DMS79 (cell line): ENCODE measurements at regions not wholly inside any gene's neighbourhood (a gene's known extent, or its start where the extent isn't known, plus 50 kb on each side); places are given as distances from the start of the nearest gene placed in this dataset.

ENCODE experiments used
- DNase-seq: peaks from one replicate; lab custom pipeline; 2025; lab: John Stamatoyannopoulos, UW

- DNase-seq: no peak
Measured at GRCh38 chr2:57834666-57835065, 211.9 kb upstream of the VRK2 start.

GRCh38 chr2:57842531-57842930 lies 204.1 kb upstream of the VRK2 start:
- no peak for DNase-seq

DNA sequence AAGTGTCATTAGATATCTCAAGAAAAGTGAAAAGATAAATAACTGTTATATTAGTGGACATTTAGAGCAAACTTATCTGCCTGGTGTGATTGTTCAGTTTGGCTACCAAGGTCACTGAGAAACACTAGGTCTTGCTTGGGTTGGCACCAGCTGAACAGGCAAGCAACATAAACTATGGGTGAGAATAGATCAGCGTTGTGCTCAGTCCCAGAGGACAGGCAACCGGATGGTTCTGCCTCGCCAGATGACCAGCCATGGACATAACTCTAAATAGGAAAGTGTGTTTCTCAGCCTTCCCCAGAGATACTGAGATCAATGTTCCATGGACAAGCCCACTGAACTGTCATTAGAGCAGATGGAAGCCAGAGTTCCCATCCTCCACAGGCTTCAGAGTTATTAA lies 203.4 kb upstream of the VRK2 start:
- no peak for DNase-seq

GRCh38 chr2:57848723-57849122 lies 197.9 kb upstream of the VRK2 start:
- no peak for DNase-seq

DNA sequence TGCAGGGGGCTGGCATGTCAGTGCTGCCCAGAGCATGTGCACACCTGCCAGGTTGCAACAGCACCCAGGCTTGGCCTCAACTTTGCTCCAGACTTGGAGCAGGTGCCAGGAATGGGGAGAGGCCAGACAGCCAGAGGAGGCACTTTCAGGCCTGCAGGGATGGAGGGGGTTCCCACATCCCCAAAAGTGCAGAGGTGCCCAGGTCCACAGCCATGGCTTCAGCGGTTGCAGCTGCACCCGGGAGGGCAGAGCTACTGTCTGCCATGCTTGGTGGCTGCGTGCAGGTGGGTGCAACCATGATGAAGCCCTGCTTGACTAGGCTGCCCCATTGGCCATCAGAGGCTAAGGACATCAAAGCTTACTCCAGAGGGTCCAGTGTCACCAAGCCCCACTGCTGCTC lies 196.8 kb upstream of the VRK2 start:
- DNase-seq: no peak

DNA sequence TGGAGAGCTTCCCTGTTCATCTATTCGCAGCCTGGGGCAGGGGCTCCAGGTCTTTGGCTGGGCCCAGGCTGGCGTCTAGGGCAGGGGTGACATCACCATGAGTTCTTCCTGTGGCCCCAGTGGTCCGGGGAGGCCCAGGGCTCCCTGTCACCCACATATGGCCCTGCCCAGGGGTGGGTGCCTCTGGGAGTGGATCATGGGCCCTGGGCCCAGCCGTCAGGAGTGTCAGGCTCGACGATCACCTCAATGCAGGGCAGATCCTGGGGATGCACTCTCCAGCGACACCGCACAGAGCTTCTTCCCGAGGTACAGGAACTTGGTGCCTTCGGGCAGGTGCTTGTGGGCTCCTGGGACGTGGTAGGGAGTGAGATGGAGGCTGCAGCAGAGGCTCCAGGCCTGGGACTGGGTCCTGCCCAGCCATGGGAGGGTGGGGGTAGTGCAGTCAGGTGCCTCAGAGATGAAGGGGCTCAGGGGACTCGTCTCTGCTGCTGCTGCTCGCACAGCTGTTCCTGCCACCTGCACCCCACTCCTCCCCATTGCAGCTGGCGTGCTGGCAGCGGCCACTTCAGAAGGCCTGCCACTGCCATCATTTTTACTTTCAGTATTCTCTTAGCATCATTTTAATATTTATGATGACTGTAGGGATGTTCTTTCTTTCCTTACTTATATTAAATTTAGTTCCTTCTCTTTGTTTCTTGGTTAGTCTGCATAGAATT lies 196.0 kb upstream of the VRK2 start:
- DNase-seq: no peak

- no peak for DNase-seq
Measured at GRCh38 chr2:57855212-57855611, 191.4 kb upstream of the VRK2 start.

DNA sequence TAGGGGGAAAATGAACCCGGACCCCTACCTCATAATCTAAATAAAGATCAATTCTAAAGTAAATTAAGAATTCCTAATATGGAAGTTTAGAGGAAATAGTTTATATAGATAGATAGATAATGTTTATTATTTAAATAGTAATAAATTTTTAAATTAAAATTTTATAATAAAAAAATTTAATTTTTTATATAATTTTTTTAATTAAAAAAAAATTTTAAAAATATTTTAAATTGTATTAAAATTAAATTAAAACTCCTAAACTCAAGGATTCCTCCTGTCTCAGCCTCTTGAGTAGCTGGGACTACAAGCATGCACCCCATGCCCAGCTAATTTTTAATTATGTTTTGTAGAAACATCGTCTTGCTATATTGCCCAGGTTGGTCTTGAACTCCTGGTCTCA lies 186.9 kb upstream of the VRK2 start:
- DNase-seq: no peak

DNA sequence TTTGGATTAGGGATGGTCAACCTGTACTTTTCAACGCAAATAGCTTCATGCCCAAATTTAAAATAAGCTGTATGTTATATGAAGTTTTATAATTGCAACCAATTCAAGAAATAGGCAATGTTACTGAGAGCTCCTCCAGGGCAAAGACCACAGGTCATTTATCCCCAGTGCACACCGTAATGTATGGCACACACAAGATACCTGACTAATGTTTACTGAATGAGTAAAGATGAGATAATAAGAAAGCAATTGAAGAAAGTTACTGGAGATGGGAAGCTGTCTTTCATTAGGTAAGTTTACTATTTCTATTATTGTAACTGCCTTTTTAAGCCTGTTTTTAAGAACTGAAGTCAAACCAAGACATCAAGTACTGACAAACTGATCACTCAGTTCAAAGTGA lies 184.5 kb upstream of the VRK2 start:
- no peak for DNase-seq

DNA sequence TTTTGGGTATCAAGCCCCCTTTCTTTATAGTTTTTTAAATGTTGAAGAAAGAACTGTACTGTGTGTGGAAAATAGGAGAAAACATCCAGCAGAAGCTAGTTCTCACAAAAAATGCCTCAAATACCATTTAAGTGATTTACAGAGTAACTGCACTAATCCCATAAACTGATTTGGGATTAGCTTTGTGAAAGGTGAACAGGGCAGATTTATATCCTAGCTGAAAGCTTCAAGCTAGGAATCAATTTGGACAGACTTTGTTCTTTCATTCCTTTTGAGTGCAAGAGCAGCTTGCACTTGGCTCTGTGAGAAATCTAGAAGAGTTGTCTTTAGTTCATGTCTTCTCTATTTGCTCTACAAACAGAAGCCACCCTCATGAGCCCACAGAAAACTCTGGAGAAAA lies 183.9 kb upstream of the VRK2 start:
- DNase-seq: no peak

GRCh38 chr2:57864926-57865325 lies 181.7 kb upstream of the VRK2 start:
- no peak for DNase-seq

- DNase-seq: no peak
Measured at GRCh38 chr2:57867730-57868129, 178.9 kb upstream of the VRK2 start.

DNA sequence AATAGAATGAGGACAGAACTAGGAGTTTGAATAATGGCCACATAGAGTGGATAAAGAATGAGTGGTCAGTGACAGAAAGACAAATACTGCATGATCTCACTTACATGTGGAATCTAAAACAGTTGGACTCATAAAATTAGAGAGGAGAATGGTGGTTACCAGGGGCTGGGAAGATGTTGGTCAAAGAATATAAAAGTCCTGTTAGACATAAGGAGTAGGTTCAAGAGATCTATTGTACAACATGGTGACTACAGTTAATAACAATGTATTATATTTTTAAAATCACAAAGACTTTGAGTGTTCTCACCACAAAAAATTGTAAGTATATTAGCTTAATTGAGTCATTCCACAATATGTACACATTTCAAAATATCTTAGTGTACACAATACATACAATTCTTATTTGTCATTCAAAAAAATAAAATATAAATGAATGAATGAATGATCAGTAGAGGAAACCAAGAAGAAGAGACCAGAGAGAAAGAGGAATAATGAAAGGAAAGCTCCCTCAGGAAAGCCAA lies 177.9 kb upstream of the VRK2 start:
- no peak for DNase-seq

DNA sequence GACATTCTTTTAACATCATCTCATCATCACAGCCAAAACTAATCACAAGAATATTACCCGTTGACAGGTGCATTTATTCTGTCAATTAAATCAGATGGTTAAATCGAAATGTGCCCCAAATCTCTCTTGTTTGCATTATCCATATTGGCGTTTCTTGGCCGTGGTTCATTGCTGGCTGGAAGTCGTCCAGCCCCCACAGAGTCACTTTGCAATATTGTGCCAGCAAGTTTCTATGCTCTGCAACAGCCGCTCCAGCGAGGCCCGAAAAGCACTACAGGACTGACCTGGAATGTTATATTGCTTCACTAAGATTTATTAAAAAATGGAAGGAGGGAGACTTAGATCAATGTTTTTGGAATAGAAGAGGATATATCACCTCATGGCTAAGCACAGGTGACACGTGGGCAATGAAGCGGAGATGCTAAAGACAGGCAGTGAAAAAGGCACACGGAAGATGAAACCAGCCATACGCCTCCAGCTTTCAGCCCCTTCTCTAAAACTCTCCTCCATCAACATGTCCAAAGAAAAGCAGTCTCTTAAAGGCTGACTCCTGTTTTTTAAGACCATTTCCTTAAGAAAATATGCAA lies 176.8 kb upstream of the VRK2 start:
- no peak for DNase-seq

DNA sequence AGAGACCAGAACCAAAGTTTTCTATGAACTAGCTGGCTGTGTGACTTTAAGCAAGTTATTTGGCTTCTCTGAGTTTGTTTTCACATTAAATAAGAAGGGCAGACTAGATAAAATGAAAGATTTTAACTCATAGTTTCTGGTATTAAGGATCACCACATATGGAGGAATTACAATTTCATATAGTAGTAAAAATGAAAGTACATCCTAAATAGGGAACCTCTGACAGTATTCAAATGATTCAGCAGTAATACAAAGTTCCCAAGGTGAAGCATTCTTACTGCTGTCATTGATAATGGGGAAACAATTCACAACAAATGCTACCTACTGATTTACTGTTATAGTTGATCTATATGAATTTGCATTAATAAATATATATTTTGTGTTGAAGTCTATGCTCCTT lies 170.3 kb upstream of the VRK2 start:
- no peak for DNase-seq

DNA sequence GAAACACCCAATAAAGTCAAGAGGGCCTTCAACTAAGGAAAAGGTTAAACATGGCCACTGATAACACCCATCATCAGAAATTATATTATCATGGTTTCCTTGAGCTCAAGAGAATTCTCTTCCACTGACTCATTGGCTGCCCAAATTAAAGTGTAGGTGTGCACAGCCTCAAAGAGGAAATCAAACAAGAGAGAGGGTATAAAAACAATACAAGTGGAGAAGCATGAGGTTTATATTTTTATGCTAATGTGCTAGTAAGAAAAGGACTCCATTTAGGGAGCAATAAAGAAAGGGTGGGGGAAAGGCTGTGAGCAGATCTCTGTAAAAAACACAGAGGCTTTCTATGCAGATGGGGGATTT lies 168.8 kb upstream of the VRK2 start:
- peak; percentile 75 for DNase-seq

- no peak for DNase-seq
Measured at GRCh38 chr2:57878171-57878865, 168.3 kb upstream of the VRK2 start.

DNA sequence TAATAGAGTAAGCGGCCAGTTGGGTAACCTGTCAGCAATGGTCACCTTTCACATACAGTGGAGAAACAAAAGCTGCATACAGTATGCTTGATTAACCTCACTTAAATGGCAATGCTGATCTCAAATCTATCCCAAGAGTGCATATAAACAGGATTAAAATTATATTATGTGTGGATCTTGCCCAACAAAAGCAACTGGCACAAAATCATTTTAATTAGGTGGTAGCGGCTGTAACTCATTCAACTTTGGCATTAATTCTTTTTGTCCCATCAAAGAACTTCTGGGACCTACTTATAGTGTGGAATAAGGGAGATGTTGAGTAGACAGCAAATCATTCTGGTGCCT lies 167.8 kb upstream of the VRK2 start:
- no peak for DNase-seq

GRCh38 chr2:57880446-57880845 lies 166.2 kb upstream of the VRK2 start:
- no peak for DNase-seq

DNA sequence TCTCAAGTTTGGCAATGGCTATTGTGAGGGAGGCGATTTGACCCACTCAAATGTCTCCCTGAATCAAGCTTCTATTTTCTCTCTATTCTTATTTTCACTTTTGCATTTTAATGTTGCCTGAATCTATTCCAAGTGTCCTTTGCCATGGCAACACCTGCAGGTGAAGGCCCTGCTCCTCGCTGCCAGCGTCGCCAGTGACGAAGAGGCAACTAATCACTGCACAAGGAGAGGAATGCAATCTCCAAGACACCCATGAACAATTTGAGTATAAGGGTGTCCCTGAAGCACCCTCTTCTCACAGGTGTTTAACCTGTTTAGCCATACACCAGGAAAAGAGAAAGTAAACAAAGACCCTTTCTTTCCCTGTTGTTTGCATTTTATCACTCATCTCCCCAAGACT lies 165.6 kb upstream of the VRK2 start:
- peak; percentile 76 for DNase-seq

DNA sequence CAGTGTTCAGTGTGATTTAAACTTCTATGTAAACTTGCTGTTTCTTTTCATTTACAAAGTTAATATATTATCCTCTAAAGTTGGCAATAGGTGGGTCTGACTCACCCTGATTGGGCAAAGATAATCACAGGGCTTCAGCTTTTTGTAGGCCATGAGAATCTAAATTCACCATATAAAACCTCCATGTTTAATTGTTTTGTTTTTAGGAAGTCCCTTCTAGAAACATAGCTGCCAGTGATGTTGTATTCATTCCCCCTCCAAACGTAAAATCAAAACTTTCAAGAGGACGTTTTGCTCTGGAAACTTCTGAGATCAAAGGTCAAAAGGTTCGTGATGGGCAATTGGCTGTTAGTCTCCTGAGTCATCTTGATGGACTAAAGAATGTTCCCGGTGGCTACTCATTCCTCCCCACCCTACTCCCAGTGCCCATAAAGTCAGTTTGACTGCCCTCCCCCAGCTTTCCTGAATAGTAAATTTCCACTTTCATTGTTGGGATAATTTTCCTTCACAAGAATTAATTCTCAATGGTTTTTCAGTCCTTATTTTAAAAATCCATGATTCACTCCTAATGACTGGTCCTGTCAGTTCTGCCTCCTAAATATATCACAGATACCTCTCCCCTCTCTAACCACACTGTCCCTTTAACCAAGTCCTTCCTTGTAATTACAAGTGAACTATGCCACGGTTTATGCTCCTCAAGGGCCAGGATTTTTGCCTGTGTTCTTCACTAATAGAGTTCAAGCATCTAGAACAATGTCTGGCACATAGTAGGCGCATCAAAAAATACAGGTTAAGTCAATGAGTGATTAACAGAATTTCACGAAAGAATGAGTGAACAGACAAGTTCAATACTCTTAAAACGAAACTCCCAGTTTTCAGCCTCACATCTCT lies 164.4 kb upstream of the VRK2 start:
- DNase-seq: no peak

GRCh38 chr2:57882895-57883515 lies 163.6 kb upstream of the VRK2 start:
- no peak for DNase-seq
